ENCODE measurements at regions not wholly inside any gene's neighbourhood (a gene's known extent, or its start where the extent isn't known, plus 50 kb on each side); places are given as distances from the start of the nearest gene placed in this dataset.

- Histone ChIP-seq H3K4me3 (ENCODE audit: low read depth, low read length, poor library complexity, severe bottlenecking) (no peak overlapping the region), H3K36me3 (ENCODE audit: insufficient read depth, low read length) (no peaks in the 10 kb centered on the region), H3K9me3 (ENCODE audit: low read length) (no peaks in the 10 kb centered on the region), H3K27me3 (ENCODE audit: insufficient read depth, low read length) (0 out of 2 replicates have a peak, but pooled peaks cover 3% of the 10 kb centered on the region), H3K4me2 (ENCODE audit: low read length) (no peak overlapping the region), H3K79me2 (ENCODE audit: insufficient read depth, low read length) (no peaks in the 10 kb centered on the region), H3K9ac (ENCODE audit: low read length) (no peak overlapping the region), H3K9me2 (ENCODE audit: low read depth, low read length) (no peaks in the 10 kb centered on the region), H3K27ac (ENCODE audit: low read depth, low read length, poor library complexity, severe bottlenecking) (no peak overlapping the region), H3F3A (ENCODE audit: insufficient read depth, low read length) (no peaks in the 10 kb centered on the region), H2AFZ (ENCODE audit: low read length) (no peak overlapping the region), H3K4me1 (ENCODE audit: insufficient read depth, low read length, severe bottlenecking) (no peaks in the 10 kb centered on the region), H4K20me1 (ENCODE audit: insufficient read depth, low read length) (no peaks in the 10 kb centered on the region)
- TF ChIP-seq CTCF (IDR thresholded peaks at IDR 0.05; ENCODE audit: low read length) (no peak), EZH2 (IDR thresholded peaks at IDR 0.05; ENCODE audit: borderline replicate concordance, low read length) (no peak)
These were observed 143.0 kb downstream of the FGF9 start for GRCh38 chr13:21813844-21814243.

- H3K79me2 ChIP-seq (ENCODE audit: insufficient read depth, low read length) = no peaks in the 10 kb centered on the region
- H3F3A ChIP-seq (ENCODE audit: insufficient read depth, low read length) = no peaks in the 10 kb centered on the region
- H3K27ac ChIP-seq (ENCODE audit: low read depth, low read length, poor library complexity, severe bottlenecking) = no peak overlapping the region
- H3K36me3 ChIP-seq (ENCODE audit: insufficient read depth, low read length) = no peaks in the 10 kb centered on the region
- 0 out of 2 replicates have a peak, but pooled peaks cover 3% of the 10 kb centered on the region for H3K27me3 ChIP-seq (ENCODE audit: insufficient read depth, low read length)
- H2AFZ ChIP-seq (ENCODE audit: low read length) = no peak overlapping the region
- H3K4me3 ChIP-seq (ENCODE audit: low read depth, low read length, poor library complexity, severe bottlenecking) = no peak overlapping the region
- no peaks in the 10 kb centered on the region for H4K20me1 ChIP-seq (ENCODE audit: insufficient read depth, low read length)
- no peaks in the 10 kb centered on the region for H3K9me3 ChIP-seq (ENCODE audit: low read length)
- TF ChIP-seq EZH2 (IDR thresholded peaks at IDR 0.05; ENCODE audit: borderline replicate concordance, low read length) (no peak), CTCF (IDR thresholded peaks at IDR 0.05; ENCODE audit: low read length) (no peak)
- H3K9me2 ChIP-seq (ENCODE audit: low read depth, low read length) = no peaks in the 10 kb centered on the region
- H3K4me2 ChIP-seq (ENCODE audit: low read length) = no peak overlapping the region
- no peak overlapping the region for H3K9ac ChIP-seq (ENCODE audit: low read length)
- no peaks in the 10 kb centered on the region for H3K4me1 ChIP-seq (ENCODE audit: insufficient read depth, low read length, severe bottlenecking)
These were observed 143.7 kb downstream of the FGF9 start for GRCh38 chr13:21814604-21815003.

GRCh38 chr13:21817878-21818277 lies 147.0 kb downstream of the FGF9 start:
- H3K9me2 ChIP-seq (ENCODE audit: low read depth, low read length) = no peaks in the 10 kb centered on the region
- no peaks in the 10 kb centered on the region for H3F3A ChIP-seq (ENCODE audit: insufficient read depth, low read length)
- H4K20me1 ChIP-seq (ENCODE audit: insufficient read depth, low read length) = no peaks in the 10 kb centered on the region
- H3K9ac ChIP-seq (ENCODE audit: low read length) = no peak overlapping the region
- no peak overlapping the region for H2AFZ ChIP-seq (ENCODE audit: low read length)
- TF ChIP-seq EZH2 (IDR thresholded peaks at IDR 0.05; ENCODE audit: borderline replicate concordance, low read length) (no peak), CTCF (IDR thresholded peaks at IDR 0.05; ENCODE audit: low read length) (no peak)
- no peaks in the 10 kb centered on the region for H3K9me3 ChIP-seq (ENCODE audit: low read length)
- no peak overlapping the region for H3K4me2 ChIP-seq (ENCODE audit: low read length)
- H3K36me3 ChIP-seq (ENCODE audit: insufficient read depth, low read length) = no peaks in the 10 kb centered on the region
- no peaks in the 10 kb centered on the region for H3K4me1 ChIP-seq (ENCODE audit: insufficient read depth, low read length, severe bottlenecking)
- H3K27ac ChIP-seq (ENCODE audit: low read depth, low read length, poor library complexity, severe bottlenecking) = no peak overlapping the region
- no peaks in the 10 kb centered on the region for H3K79me2 ChIP-seq (ENCODE audit: insufficient read depth, low read length)
- H3K27me3 ChIP-seq (ENCODE audit: insufficient read depth, low read length) = 0 out of 2 replicates have a peak, but pooled peaks cover 3% of the 10 kb centered on the region
- H3K4me3 ChIP-seq (ENCODE audit: low read depth, low read length, poor library complexity, severe bottlenecking) = no peak overlapping the region
